ENCODE measurements at regions not wholly inside any gene's neighbourhood (a gene's known extent, or its start where the extent isn't known, plus 50 kb on each side); places are given as distances from the start of the nearest gene placed in this dataset.
"Not testable (repeated sequence)": the region's sequence is repeated elsewhere in the genome, so short reads cannot be mapped to it uniquely, and the experiment has no call there.

DNA sequence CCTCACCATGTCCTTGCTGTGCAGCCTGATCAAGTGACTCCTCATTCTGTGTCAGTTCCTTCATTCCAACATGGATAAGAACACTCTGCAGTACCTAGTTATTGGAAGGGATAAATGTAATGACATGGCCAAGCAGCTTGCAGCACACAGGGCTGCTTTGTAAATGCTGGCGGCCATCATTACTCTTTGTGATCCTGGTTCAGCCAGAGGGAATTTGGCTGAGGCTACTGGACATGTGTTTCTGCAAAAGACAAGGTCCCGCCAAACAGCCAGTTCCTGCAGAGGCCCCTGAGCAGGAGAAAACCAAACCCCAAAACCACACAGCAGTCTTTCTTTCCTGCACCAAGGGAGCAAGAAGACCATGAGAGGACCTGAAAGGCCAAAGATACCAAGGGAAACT is 495.8 kb downstream of the AJAP1 start:
- DNase-seq (ENCODE audit: low read depth in 3 of 3) = no peak

DNA sequence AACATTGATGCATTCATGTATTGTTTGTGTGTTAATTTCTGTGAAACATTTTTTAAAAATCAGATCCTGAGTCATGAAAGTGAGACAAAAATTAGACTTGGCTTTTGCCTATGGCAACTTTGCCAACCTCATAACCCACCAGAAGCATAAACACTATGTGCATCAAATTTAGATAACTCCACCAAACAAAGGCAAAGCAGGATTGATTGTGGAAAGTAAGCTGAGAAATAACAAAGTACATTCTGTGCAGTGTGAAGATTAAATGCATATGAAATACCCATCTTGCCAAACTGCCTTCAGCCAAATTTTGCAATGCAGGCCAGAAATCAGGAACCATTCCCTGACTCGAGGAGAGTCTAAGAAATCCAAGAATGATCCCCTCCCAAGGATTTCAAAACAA is 493.4 kb downstream of the AJAP1 start:
- DNase-seq (ENCODE audit: low read depth in 3 of 3) = no peak

DNA sequence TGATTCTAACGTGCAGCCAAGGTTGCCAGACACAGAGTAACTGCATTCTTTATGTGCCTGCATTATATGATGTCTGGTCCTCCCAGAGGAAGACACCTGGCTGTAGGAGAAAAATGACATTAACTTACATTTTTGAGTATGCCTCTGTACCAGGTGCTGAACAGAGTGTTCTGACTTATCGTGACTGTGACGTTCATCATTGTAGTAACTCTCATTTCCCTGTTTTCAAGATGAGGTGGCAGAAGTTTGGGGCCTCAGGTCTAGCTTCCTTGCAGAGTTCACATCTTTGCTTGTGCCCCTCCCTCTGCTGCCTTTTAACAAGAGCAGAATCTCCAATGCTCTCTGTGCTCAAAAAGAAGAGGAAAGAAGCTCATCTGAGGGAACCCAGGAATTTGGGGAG is 488.0 kb downstream of the AJAP1 start:
- DNase-seq (ENCODE audit: low read depth in 3 of 3) = no peak

DNA sequence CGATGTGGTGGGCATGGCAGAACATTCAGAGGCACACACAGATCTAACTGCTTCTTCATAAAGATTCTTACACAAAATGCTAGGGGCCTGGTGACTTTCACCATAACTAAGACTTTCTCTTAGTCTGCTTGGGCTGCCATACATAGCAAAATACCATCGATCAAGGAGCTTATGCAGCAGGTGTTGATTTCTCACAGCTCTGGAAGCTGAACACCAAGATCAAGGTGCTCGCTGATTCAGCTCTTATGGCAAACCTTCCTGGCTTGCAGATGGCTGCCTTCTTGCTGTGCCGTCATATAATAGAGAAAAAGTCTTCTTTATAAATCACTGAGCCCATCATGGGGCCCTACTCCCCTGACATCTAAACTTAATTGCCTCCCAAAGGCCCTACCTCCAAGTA is 487.3 kb downstream of the AJAP1 start:
- DNase-seq (ENCODE audit: low read depth in 3 of 3) = no peak

DNA sequence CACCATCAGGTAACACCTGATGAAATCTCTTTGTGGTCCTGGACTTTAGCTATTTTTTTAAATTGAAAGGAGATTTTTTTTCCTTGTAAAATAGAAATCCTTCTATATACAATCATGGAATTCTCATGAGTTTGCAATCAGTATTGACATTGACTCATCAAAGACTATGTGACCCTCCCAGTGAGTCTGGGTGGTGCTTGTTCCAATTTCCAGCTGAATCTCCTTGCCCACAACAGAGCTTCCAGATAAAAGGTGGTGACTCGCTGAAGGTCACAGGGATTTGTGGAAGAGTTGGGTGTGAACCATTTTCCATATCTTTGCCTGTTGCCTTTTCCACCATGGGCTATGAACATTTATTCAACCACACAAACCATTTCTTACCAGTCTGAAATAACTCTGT is 486.6 kb downstream of the AJAP1 start:
- no peak for DNase-seq (ENCODE audit: low read depth in 3 of 3)

DNA sequence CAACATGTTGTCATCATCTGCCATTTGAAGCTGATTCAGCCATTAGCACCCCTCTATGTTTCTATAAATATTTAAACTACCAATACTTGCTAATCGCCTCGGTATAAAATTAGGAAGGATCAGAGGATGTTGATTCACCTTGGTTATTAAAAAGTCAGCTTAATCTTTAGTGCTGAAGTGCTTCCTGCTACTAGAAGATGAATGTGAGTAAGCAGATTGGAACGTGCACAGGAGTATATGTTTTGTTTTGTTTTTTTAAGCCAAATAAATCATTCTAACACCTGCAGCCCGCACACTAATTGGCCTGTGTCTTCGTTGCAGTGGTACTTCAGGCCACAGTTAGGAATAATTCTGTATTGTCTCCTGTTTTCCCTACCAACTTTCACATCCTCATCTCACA is 485.7 kb downstream of the AJAP1 start:
- DNase-seq (ENCODE audit: low read depth in 3 of 3) = no peak

DNA sequence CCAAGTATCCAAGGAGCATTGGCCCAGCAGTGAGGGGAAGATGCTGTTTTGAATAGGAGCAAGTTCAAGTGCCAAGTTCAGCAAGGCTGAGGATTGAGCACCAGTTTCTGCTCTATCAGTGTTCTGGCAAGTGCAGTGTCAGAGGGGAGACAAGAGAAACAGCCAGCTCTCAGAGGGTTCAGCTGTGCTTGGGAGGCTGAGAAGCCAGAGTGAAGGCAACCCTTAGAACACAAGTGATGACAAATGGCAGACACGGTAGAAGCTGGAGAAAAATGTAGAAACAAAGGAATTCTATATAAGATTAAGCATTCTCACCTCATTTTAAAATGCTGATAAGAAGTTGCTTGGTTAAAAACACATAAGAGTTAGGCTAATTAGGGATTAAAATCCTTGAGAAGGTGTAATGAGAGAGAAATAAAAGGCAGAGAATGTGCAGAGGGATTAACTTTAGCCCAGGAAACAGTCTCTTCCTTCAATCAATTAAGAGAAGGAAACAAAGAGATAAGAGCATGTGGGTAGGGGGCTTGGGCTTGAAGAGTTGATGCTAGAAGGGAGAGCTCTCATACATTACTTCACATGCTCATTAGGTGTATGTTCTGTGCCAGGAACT is 475.4 kb downstream of the AJAP1 start:
- DNase-seq (ENCODE audit: low read depth in 3 of 3) = no peak

DNA sequence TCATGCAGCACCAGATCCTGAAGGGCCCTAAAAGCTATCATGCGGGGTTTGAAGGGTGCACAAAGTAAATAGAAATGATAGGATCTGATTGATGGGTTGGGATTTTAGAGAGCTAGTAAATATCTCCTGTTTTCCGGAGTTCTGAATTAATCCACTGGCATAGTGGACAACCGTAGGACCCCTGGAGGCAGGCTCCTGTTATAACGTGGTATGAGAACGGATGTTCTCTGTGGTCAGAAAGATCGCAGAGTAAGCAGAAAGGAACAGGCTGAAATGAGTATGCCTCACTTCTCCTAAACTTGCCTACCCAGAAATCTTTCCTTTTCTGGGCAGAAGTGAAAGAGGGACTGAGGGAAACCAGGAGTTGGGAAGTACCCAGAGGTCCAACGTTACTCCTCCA is 470.8 kb downstream of the AJAP1 start:
- DNase-seq (ENCODE audit: low read depth in 3 of 3) = no peak

DNA sequence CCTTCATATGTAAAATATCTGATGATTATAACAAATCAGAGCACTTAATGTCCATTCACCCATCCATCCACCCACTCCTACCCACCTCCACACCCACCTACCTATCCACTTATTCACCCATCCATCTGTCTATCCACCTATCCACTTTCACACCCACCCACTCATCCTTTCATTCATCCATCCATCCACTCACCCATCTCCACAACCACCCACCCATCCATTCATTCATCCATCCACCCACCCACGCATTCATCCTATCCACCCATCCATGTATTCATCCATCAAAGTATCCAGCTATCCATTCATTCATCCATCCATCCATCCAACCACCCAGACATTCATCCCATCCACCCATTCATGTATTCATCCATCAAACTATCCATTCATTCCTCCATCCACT is 466.1 kb downstream of the AJAP1 start:
- DNase-seq (ENCODE audit: low read depth in 3 of 3) = no peak

DNA sequence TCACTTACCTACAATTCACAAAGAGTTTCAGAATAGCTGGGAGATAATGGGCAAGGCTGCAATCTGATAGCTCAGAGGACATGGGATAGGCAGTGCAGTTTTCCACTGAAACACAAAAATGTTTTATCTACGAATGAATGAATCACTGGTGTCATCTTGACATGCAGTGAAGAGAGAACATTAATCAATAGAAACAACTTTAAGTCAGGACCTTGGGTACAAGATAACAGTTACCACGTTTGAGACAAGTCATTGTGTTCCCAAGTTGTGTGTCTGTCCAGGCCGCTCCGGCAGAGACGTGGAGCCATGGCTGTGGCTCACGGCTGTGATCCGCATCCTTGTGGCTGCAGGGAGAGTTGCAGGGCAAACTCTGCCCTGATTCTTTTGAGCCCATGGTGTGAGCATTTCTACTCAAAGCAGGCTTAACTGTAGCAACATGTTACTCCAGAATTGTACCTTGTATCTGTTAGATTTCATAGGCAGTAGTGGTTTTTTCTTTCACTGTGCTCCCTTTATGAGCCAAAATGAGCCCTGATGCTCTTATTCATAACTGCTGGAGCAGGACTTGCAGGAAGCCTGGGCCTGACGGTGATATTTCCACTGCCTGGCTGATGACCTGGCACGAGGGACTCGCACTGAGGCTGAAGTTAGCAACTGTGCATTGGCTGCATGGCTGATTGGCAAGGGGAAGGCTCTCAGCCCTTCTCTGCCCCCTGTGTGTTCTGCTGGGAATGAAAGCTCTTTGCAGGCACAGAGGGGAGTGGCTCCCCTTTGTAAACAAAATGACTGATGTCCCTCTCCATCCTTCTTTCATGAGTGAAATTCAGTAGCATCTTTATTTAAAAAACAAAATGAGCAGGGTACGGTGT is 465.2 kb downstream of the AJAP1 start:
- no peak for DNase-seq (ENCODE audit: low read depth in 3 of 3)

DNA sequence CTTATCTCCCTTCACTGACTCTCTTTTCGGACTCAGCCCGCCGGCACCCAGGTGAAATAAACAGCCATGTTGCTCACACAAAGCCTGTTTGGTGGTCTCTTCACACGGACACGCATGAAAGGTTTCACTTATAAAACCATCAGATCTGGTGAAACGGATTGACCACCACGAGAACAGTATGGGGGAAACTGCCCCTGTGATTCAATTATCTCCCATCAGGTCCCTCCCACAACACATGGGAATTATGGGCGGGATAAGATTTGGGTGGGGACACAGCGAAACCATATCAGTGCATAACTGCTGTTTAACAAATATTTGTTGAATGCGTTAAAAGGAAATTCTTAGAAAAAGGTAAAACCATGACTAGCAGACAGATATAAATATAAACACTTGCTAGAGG is 464.4 kb downstream of the AJAP1 start:
- not testable (repeated sequence) for DNase-seq (ENCODE audit: low read depth in 3 of 3)

DNA sequence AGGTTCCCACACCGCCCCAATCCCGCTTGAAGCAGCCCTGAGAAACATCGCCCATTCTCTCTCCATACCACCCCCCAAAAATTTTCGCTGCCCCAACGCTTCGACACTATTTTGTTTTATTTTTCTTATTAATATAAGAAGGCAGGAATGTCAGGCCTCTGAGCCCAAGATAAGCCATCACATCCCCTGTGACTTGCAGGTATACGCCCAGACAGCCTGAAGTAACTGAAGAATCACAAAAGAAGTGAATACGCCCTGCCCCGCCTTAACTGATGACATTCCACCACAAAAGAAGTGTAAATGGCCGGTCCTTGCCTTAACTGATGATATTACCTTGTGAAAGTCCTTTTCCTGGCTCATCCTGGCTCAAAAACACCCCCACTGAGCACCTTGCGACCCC is 463.9 kb downstream of the AJAP1 start:
- not testable (repeated sequence) for DNase-seq (ENCODE audit: low read depth in 3 of 3)

DNA sequence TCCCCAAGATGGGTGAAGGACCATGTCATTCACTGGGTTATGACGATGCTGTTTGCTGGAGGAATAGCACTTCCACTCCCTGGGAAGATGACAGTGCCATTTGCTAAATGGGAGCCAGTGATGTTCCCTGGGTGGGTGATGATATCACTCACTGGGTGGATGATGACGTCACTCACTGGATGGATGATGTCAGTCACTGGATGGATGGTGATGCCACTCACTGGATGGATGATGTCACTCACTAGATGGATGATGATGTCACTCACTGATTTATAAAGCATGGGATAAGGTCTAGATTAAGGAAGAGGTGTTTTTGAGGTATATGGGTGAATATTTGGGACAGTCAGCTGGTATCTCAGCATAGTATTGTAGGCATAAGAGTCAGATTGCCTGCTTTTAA is 457.2 kb downstream of the AJAP1 start:
- DNase-seq (ENCODE audit: low read depth in 3 of 3) = no peak

DNA sequence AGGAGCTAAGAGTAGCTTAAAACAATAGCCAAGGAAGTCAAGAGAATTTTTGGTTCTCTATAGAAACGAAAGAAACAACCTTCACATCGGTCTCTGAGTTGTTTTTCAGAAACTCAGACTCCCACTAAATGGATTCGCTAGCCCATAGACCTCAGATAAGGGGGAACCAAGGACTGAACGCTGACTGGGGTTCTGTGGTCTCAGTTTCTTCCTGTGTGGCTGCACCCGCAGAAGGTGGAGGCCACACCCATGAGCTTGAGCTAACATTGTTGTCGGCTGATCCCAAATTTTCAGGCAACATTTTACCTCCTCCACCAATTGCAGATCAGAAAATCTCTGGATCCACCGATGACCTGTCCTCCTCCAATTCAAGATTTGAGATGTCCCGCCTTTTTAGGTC is 456.1 kb downstream of the AJAP1 start:
- no peak for DNase-seq (ENCODE audit: low read depth in 3 of 3)

DNA sequence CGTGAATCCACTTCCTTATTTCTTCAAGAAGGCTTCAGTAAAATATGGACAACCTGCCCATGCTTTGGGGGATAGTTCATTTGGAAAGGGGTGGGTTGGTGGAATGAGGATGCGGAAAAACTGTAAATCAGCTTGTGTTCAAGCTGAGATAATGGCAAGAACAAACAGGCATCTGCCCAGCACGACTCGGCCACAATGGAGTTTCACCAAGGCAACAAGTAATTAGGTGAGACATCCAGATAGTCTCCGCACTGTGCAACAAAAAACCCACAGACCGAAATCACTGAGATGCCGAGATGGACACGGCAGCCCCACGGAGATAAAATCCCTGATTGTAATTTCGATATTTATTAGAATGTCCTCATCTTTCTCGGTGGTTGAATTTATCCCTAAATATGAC is 455.2 kb downstream of the AJAP1 start:
- no peak for DNase-seq (ENCODE audit: low read depth in 3 of 3)

DNA sequence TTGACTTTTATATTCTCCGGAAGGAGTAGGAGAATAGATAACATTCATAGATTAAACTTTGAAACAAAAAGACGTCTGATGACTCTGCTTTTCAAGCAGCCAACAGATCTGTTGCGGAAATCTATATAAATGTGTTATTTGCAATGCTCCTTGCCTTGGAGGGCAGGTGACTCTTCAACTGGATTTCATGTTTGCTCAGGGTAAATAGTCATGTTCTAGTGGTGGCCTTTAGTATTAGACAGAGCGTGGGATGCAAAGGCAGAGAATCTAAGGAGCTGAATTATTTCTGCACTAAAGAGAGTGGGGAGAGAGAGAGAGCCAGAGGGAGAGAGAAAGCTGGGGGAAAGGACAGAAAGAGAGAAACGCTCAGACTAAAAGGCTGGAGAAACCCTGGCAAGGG is 454.3 kb downstream of the AJAP1 start:
- DNase-seq (ENCODE audit: low read depth in 3 of 3) = no peak

DNA sequence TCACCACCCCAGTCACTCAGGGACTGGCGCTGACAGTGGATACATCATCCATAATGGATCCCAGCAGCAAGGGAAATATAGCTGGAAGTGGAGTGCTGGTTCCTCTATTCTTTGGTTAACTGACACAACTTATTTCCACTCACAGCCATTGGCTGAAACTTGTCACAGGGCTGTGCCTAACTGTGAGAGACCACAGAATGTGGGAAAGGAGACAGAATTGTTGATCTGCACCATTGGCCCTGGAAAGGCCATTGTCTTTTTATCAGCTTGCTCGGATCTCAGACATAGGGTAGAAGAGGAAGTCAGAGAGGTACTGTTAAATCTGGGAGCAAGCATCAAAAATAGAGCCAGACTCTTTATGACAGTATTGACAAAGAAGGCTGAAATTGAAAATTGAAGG is 451.3 kb downstream of the AJAP1 start:
- no peak for DNase-seq (ENCODE audit: low read depth in 3 of 3)

DNA sequence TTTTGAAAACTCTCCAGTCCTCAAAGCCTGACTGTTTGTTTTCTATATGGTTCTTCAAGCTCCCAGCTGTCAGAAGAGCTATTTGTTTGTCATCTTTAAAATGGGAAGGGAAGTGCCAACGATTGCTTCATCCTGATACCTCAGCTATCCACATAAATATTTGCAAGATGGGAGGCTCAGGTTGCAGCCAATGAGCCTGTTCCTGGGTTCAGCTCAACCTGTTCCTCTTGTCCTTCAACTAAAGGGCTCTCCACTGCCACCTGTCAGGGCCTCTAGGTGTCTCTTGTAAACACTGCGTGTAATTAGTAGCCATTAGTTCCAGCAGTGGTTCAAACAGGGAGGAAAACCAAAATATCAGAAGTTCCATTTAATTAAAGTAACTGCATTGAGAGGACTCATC is 445.1 kb downstream of the AJAP1 start:
- no peak for DNase-seq (ENCODE audit: low read depth in 3 of 3)

DNA sequence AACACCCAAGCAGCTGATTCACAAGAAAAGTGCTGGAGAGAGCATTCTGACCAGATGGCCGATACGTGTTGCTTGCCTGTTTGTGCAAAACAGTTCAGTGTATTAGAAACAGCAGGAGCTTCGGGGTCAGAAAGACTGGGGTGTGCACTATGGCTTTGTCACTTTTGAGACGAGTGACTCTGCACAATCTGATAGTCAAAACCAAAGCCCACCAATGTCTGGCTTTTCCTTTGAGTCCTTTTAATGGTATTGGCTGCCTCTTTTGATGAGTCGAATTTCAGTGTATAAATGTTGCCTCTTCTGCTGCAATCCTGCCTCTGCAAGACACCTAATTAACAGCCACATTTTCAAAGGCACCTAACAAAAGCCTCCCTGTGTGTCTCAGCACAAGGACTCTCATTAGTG is 444.6 kb downstream of the AJAP1 start:
- DNase-seq (ENCODE audit: low read depth in 3 of 3) = no peak

DNA sequence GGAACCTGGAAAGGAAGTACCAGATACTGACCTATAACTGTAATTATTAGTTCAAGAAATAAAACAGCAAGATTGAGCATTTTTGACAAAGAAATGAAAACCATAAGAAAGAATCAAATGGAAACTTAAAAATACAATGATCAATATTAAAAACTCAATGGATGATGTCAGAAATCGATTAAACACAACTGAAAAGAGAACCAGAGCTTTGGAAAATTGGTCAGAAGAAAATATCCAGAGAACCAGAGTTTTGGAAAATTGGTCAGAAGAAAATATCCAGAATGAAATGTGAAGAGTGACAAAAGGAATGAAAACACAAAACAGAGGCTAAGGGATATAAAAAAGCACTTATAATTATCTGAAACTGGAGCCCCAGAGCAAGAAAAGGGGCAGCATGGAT is 438.6 kb downstream of the AJAP1 start:
- no peak for DNase-seq (ENCODE audit: low read depth in 3 of 3)

DNA sequence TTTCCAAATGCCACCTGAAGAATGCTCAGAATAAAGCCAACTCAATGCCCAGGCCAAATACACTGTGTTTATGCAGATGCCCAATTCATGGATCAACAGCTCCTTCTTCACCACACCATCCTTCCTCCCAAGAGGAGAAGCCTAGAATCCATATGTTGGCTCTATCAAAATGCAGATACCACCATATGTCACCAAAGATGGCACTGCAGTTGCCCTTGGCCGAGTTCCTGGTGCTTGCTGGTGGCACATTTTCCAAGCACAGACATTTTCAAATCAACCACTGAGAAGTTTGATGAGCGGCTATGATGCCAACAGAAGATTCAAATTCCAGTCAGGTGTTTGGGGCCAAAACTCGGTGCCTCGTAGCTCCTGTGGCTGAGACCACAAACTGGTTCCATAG is 430.3 kb downstream of the AJAP1 start:
- DNase-seq (ENCODE audit: low read depth in 3 of 3) = no peak

DNA sequence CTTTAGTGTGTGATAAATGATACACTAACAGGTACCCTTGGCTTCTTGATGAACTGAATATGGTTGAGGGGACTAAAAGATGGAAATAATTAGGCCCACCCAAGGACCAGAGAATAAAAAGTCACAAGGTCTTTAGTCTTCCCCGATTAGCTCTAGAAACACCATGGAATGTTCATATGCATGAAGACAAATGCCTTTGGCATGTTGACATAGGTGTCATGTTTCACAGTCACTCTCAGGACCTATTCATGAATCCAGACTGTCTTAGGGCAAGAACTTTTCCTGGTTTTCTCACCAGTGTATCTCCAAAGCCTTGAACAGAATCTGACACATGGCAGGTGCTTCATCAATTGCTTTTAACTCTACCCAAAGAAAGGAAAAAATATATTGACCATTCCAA is 412.8 kb downstream of the AJAP1 start:
- DNase-seq (ENCODE audit: low read depth in 3 of 3) = no peak

DNA sequence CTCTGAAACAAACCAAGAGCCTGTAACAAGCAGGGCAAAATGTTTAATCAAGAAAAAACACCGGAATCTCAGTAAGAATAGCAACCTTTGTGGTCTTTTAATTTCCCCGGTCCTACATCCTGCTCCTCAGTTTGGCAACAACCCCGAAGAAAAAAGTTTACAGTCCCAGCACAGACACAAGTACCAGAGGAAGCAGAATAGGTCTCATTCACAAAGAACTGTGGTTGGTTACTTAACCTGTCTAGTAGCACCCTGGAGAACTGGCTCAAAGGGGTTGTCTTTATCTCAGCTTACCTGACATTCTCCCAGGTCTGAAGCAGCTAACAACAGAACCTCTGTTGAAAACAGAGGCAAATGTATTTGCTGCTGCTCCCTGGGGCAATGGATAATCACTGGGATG is 399.3 kb downstream of the AJAP1 start:
- no peak for DNase-seq (ENCODE audit: low read depth in 3 of 3)

DNA sequence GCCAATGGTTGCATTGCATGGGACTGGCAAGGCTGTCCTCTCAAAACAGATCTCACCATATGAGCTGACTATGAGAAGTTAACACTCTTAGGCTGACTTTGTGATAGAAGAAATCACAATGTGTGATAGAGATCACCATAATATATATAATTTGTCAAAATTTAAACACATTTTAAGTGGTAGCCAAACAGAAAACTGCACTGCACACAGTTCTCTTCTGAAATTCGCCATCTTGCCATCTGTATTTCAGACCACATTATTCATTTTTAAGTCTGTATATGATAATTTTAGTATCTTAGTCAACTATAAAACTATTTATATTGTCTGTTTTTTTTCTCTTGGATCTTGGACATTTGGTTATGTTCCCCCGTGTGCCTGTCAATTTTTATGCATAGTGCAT is 374.7 kb downstream of the AJAP1 start:
- no peak for DNase-seq (ENCODE audit: low read depth in 3 of 3)
